HG03060 (cell line): ENCODE measurements at regions not wholly inside any gene's neighbourhood (a gene's known extent, or its start where the extent isn't known, plus 50 kb on each side); places are given as distances from the start of the nearest gene placed in this dataset.

Experiments
- ATAC-seq: cut with Tn5 transposase; IDR thresholded peaks from one replicate; pipeline ENCODE4 v1.9.1; 2021; ENCODE audit warnings: low read depth, moderate number of reproducible peaks; ENCODE audit not compliant: unreplicated experiment

DNA sequence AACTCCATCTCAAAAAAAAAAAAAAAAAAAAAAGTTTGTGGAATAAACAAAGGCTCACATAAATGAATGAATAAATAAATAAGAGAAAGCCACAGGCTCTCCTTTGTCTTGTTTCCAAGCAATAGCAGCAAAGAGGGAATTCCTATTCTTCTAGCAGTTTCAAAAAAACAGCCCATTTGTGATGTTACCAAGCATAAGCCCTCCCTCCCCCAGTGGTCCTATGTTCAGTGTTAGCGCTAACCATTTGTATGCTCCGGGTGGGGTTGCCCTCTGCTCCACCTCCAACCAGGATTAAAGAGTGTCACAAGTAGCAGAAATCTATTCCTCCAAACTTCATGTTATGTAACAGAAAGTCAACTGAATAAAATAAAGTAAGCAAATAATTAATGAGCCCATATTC lies 1215.0 kb upstream of the TENM4 start:
- ATAC-seq = no peak

DNA sequence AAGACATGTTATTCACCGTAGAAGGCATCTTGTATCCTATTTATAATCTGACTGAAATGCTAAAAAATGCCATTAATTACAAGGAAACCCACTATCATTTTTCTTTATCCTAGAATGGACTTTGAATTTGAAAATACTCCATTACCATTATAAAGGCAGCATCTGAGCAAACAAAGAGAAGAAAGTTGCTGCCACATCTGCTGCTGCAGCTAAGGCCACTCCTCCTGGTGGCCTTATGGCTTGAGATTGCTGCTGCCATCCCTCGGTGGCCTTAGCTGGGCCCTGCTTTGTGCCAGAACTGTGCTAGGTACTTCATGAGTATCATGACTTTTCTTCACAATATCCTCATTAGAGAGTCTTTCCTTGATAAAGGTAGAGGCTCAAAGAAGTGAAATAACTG lies 1210.1 kb upstream of the TENM4 start:
- no peak for ATAC-seq

DNA sequence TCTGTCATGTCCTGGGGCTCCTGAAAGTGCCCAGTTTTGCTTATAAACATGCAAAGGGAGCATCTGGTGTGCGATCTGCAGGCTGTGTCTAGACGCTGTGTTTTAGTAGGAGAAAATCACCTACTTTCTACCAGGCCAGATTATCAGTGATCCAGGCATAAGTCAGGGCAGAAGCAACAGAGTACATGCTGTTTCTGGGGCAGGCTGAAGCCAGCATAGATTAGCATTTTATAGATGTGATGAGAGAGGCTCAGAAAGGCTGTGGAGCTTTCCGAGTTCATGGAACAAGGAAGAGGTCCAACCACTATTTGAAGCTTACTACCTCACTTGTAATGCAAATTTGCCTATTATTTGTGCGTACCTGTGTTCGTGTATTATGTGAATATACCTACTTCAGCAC lies 1208.4 kb upstream of the TENM4 start:
- ATAC-seq = no peak

DNA sequence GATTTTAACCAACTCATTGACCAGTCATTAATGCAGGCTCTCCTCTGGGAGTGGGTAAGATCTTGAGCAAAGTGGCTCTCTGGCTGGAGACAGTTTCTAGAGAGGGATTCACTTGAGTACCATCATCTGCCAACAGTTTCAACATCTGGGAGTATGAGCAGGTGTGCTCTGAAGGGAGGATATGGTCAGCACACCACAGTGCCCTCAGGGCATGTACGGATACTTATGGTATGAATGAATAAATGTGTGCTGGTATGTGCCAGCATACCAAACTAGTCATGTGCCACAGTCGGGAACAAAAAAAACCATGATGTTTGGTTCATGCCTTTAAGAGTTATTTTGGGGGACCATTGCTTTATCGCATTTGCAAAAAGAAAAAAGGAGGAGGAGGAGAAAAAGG lies 1197.5 kb upstream of the TENM4 start:
- no peak for ATAC-seq

- no peak for ATAC-seq
Observed at GRCh38 chr11:80637571-80637970, 1196.7 kb upstream of the TENM4 start.

DNA sequence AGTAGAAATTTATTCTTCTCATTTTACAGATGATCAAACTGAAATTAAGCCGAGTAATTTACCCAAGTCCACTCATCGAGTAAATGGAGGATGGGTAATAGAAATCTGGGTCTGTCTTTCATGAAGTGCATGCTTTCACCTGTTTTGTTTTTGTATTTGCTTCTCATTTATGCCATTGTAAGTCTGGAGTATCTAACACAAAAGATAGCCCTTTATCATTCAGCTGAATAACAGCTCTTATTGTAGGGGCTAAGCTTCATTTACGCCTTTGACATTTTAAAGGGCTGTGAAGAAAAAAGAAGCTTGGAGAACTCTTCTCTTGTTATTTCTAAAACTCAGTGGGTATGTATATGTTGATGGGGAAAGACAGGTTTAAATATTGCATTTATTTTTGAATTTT lies 1196.2 kb upstream of the TENM4 start:
- no peak for ATAC-seq

DNA sequence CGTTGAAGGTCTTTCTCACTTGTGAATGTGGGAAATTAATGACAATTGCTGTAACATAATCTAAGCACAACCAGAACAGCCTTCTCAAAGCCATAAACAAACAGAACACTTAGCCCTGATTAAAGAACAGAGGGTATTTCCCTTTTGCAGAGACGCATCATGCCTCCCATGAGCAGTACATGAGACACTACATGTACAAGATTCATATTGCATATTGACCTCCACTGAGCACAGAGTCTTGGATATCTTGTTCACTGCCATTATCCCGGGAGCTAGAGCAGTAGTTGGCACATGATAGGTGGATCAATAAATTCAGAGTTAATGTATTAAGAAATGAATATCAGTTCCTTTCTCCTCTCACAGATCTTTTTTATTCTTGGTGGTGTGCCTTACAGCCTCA lies 1194.3 kb upstream of the TENM4 start:
- no peak for ATAC-seq

GRCh38 chr11:80632691-80633090 lies 1191.9 kb upstream of the TENM4 start:
- no peak for ATAC-seq

- no peak for ATAC-seq
Observed at GRCh38 chr11:80632156-80632555, 1191.3 kb upstream of the TENM4 start.

DNA sequence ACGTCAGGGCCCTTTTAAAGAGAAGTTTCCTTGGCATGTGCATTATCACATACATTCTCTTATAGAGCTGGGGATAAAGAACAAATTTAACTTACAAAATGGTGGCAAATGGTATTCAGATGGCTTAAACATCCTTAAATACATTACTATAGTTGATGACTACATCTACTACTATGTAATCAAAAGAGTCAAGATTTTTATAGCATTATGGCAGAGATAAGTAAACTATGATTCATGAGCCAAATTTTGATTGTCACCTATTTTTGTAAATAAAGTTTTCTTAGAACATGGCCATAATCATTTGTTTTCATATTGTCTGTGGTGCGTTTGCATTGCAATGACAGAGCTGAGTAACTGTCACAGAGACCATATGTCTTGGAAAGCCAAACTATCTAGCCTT lies 1188.6 kb upstream of the TENM4 start:
- no peak for ATAC-seq

GRCh38 chr11:80627364-80627763 lies 1186.5 kb upstream of the TENM4 start:
- no peak for ATAC-seq

- no peak for ATAC-seq
Observed at GRCh38 chr11:80626721-80627120, 1185.9 kb upstream of the TENM4 start.

GRCh38 chr11:80625563-80625962 lies 1184.7 kb upstream of the TENM4 start:
- ATAC-seq = no peak

DNA sequence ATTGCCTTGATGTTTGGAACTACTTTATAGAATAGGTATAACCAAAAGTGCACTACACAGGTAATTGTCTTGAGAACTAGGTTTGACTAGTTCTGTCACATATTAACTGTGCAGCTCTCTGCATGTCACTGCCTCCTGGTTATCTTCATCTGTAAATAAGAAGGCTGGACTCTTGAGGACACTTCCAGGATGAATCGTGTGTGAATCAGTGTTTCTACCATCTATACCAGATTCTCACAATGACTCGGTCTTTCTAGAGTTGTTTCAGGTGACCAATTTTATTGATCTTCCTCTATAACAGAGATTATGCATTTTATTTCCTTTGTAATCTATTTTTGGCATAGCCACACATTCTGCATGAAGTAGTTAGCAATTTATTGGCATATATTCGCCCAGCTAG lies 1181.0 kb upstream of the TENM4 start:
- no peak for ATAC-seq

GRCh38 chr11:80620867-80621266 lies 1180.0 kb upstream of the TENM4 start:
- no peak for ATAC-seq

- no peak for ATAC-seq
Observed at GRCh38 chr11:80617156-80617555, 1176.3 kb upstream of the TENM4 start.

- ATAC-seq = no peak
Observed at GRCh38 chr11:80616070-80616800, 1175.4 kb upstream of the TENM4 start.

DNA sequence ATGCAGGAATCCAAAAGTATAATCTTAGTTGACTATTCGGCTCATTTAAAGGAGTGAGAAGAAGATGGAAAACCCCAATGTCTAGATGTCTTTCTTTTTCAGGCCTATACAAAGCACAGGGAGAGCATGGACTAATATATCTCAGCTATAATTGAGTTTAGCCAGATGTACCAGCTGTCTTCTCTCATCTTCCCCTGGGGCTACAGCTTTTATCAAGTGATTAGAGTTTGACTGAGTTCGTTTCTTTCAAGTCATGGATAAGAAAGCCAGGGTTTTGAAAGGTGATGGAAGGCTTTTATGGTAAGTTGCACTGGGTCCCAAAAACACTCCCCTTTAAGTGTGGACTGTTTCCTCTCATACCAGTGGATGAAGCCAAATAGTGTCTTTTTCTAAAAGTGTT lies 1172.8 kb upstream of the TENM4 start:
- no peak for ATAC-seq

DNA sequence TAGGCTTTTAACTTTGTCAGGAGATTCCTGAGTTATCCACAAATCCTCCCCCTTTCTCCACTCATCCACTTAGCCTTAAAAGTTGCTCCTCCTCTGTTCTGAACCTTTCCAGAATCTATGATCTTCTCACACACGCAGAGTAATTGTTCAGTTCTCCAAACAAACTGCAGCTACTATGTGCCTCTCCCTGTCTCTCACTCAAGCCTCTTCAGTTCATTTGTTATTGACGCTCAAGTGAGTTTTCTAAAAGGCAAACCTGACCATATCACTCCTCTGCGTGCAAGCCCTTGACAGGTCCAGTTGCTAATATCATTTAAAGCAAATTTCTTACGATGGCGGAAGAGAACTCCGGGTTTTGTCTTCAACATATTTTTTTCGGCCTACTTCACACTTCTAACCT lies 1169.7 kb upstream of the TENM4 start:
- ATAC-seq = no peak

- ATAC-seq = no peak
Observed at GRCh38 chr11:80603472-80603871, 1162.6 kb upstream of the TENM4 start.

DNA sequence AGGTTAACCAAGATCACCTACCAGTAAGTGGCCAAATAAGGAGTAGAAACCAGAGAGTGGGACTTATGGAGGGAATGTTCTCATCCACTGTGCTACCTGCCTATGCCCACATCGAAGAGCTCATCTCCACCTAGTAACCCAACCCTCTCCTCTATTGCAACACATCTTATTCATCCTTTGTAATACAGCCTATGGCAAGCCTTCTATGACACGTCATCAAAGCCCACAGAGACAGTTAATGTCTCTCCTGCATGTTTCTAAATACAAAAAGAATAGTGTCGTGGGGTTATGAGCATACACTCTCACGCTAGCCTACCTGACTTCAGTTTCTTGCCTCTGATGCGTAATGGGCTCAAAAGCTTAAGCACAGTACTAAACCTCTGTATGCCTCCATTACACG lies 1158.1 kb upstream of the TENM4 start:
- ATAC-seq = no peak

DNA sequence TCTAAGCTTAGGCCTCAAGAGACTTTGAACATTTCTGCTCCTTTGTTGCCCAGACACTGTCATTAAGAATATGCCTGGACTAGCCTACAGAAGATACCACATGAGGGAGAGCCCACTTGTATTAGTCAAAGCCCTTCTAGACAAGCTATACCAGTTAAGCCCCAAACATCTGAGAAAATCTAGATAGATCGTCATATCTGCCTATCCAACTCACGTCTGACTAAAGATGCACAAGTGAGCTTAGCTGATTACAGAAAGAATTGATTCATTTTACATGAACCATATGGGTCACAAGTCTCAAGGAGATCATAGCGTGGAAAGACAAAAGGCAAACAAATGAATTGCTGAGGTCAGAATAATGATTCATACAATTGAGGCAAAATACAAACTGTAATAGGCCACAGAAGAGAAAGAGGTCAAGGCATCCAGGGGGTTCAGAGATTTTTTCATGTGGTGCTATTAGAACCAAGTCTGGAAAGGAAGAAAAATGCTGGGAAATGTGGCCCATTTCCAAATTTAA lies 1155.5 kb upstream of the TENM4 start:
- no peak for ATAC-seq

DNA sequence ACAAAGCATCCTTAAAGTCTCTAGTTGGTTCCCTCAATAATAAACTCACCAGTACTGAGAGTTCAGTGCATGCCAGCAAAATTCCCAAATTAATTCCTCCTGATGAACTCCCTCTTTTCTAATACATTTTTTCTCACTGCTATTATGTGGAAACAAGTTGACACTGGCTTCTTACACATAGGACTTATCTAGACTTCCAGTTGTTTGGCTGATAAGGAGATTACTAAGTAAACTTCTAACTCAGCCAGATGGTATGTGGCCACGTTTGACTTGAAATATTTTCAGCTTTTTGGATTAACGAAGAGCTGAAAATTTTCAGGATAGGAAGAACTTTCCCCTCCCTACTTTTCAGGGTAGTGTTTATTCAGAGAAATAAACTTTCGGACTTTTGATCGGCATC lies 1154.2 kb upstream of the TENM4 start:
- no peak for ATAC-seq
